HEK293 (cell line): ENCODE measurements at regions not wholly inside any gene's neighbourhood (a gene's known extent, or its start where the extent isn't known, plus 50 kb on each side); places are given as distances from the start of the nearest gene placed in this dataset.

Experiments used
- CTCF ChIA-PET: fragments of 350-600 bp; formaldehyde crosslinking; extraction: SDS; loops from one replicate; lab custom pipeline; 2021; ENCODE audit warnings: antibody characterized with exemption; lab: Yijun Ruan, JAX
- POLR2A ChIA-PET: fragments of 300-600 bp; formaldehyde crosslinking; extraction: SDS; loops from one replicate; lab custom pipeline; 2020; ENCODE audit warnings: antibody characterized with exemption, inconsistent platforms; lab: Yijun Ruan, JAX
- H3K27ac ChIP-seq: fragments of 200-500 bp; sonication (Bioruptor generic); 2 replicates; pipeline ENCODE4 v1.5.1; 2014; ENCODE audit warnings: low read depth, low read length, control low read depth, inconsistent platforms; ENCODE audit errors: extremely low read depth
- H3K36me3 ChIP-seq, 2 experiments: fragments of 200-500 bp in 1 of 2; sonication (Bioruptor generic) in 1 of 2; 1 replicate in 1 of 2; 2 replicates in 1 of 2; pipeline ENCODE4 v1.5.1; 2014 to 2017; ENCODE audit warnings: inconsistent platforms in 2 of 2, low read length in 2 of 2; ENCODE audit not compliant: control insufficient read depth in 2 of 2, insufficient read depth in 1 of 2
- H3K4me1 ChIP-seq: fragments of 200-500 bp; sonication (Bioruptor generic); 2 replicates; pipeline ENCODE4 v1.5.1; 2014; ENCODE audit warnings: mild to moderate bottlenecking, low read length, inconsistent platforms; ENCODE audit not compliant: control insufficient read depth, insufficient read depth
- H3K4me3 ChIP-seq: 2 replicates; pipeline ENCODE4 v1.5.1; 2011; ENCODE audit warnings: low read depth, mild to moderate bottlenecking, control low read depth, low read length, moderate library complexity
- H3K9me3 ChIP-seq: fragments of 200-500 bp; sonication (Bioruptor generic); 2 replicates; pipeline ENCODE4 v1.5.1; 2014; ENCODE audit warnings: low read depth, low read length, inconsistent platforms; ENCODE audit not compliant: control insufficient read depth, insufficient read depth
- KLF1 ChIP-seq: fragments of 450-650 bp; formaldehyde crosslinking; IDR thresholded peaks from 2 replicates; pipeline ENCODE4 v1.5.1; 2016; ENCODE audit warnings: missing biosample characterization, missing genetic modification characterization
- KLF9 ChIP-seq: fragments of 450-650 bp; formaldehyde crosslinking; IDR thresholded peaks from 2 replicates; pipeline ENCODE4 v1.5.1; 2016; ENCODE audit warnings: missing biosample characterization, missing genetic modification characterization, low read depth
- PBX3 ChIP-seq: sonication (generic); formaldehyde crosslinking; IDR thresholded peaks from 2 replicates; pipeline ENCODE4 v1.8.1; 2022; ENCODE audit warnings: mild to moderate bottlenecking, moderate library complexity, missing genetic modification reagents
- PRDM10 ChIP-seq: fragments of 450-650 bp; formaldehyde crosslinking; IDR thresholded peaks from 2 replicates; pipeline ENCODE4 v1.5.1; 2016; ENCODE audit warnings: missing biosample characterization, missing genetic modification characterization
- ZIC2 ChIP-seq: fragments of 450-650 bp; formaldehyde crosslinking; IDR thresholded peaks from 2 replicates; pipeline ENCODE4 v1.5.1; 2016; ENCODE audit warnings: missing biosample characterization, missing genetic modification characterization
- ZNF114 ChIP-seq: fragments of 450-650 bp; formaldehyde crosslinking; IDR thresholded peaks from 2 replicates; pipeline ENCODE4 v1.5.0; 2017; ENCODE audit warnings: missing biosample characterization, missing genetic modification characterization
- ZNF140 ChIP-seq: fragments of 450-650 bp; formaldehyde crosslinking; IDR thresholded peaks from 2 replicates; pipeline ENCODE4 v1.5.1; 2016; ENCODE audit warnings: missing biosample characterization, missing genetic modification characterization
- ZNF16 ChIP-seq: fragments of 450-650 bp; formaldehyde crosslinking; IDR thresholded peaks from 2 replicates; pipeline ENCODE4 v1.5.1; 2016; ENCODE audit warnings: low read depth, missing biosample characterization, missing genetic modification characterization
- ZNF266 ChIP-seq: fragments of 450-650 bp; formaldehyde crosslinking; IDR thresholded peaks from 2 replicates; pipeline ENCODE4 v1.5.1; 2016; ENCODE audit warnings: missing biosample characterization, missing genetic modification characterization, low read depth
- ZNF404 ChIP-seq: fragments of 450-650 bp; formaldehyde crosslinking; IDR thresholded peaks from 2 replicates; pipeline ENCODE4 v1.5.1; 2017; ENCODE audit warnings: missing biosample characterization, missing genetic modification characterization
- ZNF513 ChIP-seq: fragments of 450-650 bp; IDR thresholded peaks from 2 replicates; pipeline ENCODE4 v1.5.1; 2018; ENCODE audit warnings: missing biosample characterization, missing genetic modification characterization
- ZNF544 ChIP-seq: fragments of 450-650 bp; formaldehyde crosslinking; IDR thresholded peaks from 2 replicates; pipeline ENCODE4 v1.5.0; 2017; ENCODE audit warnings: missing biosample characterization, missing genetic modification characterization
- ZNF571 ChIP-seq: fragments of 450-650 bp; formaldehyde crosslinking; IDR thresholded peaks from 2 replicates; pipeline ENCODE4 v1.5.0; 2017; ENCODE audit warnings: missing biosample characterization, missing genetic modification characterization
- ZNF580 ChIP-seq: fragments of 450-650 bp; formaldehyde crosslinking; IDR thresholded peaks from 2 replicates; pipeline ENCODE4 v1.5.1; 2016; ENCODE audit warnings: missing biosample characterization, missing genetic modification characterization
- ZNF623 ChIP-seq: fragments of 450-650 bp; formaldehyde crosslinking; IDR thresholded peaks from 2 replicates; pipeline ENCODE4 v1.5.1; 2016; ENCODE audit warnings: missing biosample characterization, missing genetic modification characterization
- TF ChIP-seq, protein P1 (sequence below): fragments of 450-650 bp; formaldehyde crosslinking; IDR thresholded peaks from 2 replicates; pipeline ENCODE4 v1.5.1; 2017; ENCODE audit warnings: missing biosample characterization, missing genetic modification characterization

- TF ChIP-seq ZNF580 (tag by site-specific recombination) (no peak), ZNF404 (tag by site-specific recombination) (no peak), ZNF114 (tag by site-specific recombination) (no peak), ZNF140 (tag by site-specific recombination) (no peak), ZNF266 (tag by site-specific recombination) (no peak), KLF1 (no peak), PRDM10 (tag by site-specific recombination) (no peak), ZNF571 (tag by site-specific recombination) (no peak)
- TF ChIP-seq, protein P1, sequence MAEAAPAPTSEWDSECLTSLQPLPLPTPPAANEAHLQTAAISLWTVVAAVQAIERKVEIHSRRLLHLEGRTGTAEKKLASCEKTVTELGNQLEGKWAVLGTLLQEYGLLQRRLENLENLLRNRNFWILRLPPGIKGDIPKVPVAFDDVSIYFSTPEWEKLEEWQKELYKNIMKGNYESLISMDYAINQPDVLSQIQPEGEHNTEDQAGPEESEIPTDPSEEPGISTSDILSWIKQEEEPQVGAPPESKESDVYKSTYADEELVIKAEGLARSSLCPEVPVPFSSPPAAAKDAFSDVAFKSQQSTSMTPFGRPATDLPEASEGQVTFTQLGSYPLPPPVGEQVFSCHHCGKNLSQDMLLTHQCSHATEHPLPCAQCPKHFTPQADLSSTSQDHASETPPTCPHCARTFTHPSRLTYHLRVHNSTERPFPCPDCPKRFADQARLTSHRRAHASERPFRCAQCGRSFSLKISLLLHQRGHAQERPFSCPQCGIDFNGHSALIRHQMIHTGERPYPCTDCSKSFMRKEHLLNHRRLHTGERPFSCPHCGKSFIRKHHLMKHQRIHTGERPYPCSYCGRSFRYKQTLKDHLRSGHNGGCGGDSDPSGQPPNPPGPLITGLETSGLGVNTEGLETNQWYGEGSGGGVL (tag by site-specific recombination), result no peak
Measured at GRCh38 chr3:157578181-157578580, 75.0 kb upstream of the VEPH1 start (continued).

DNA sequence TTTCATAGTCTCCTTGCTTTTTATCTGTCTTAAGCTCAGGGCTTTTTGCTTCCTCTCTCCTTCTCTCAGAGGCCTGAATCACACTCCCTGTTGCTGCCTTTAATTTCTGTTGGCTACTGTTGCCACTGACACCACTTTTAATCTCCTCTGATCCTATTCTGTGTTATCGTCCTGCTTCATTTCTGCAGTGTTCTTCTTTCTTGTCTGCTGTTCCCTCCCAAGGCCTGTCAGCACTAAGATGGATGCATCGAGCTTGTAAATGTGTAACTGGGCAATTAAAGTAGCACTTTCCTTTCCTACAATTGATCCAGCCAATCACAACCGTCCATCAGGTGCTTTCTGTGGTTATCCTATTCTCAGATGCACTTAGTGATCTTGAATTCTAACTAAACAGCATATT, 71.3 kb upstream of the VEPH1 start:
- Histone ChIP-seq H3K36me3 (no peaks in the 10 kb centered on the region), H3K27ac (no peak overlapping the region), H3K4me3 (no peak overlapping the region), H3K9me3 (no peaks in the 10 kb centered on the region), H3K4me1 (no peaks in the 10 kb centered on the region; the same call in 1 of the 2 replicates)
- ChIA-PET POLR2A (no interaction called here), CTCF (interaction anchor here (0.7 to 5.1 kb wide), 11 partner anchors 9 to 373 kb away, joined by 3 to 75 read pairs (median 4); no protein-coding TSS in a partner anchor)
- TF ChIP-seq ZNF513 (no peak), ZIC2 (tag by site-specific recombination) (no peak), ZNF623 (no peak), PBX3 (CRISPR knock-in tag) (no peak), ZNF16 (tag by site-specific recombination) (no peak), KLF9 (tag by site-specific recombination) (no peak), ZNF544 (no peak)
